ENCODE measurements at regions not wholly inside any gene's neighbourhood (a gene's known extent, or its start where the extent isn't known, plus 50 kb on each side); places are given as distances from the start of the nearest gene placed in this dataset.
"Not testable (repeated sequence)": the region's sequence is repeated elsewhere in the genome, so short reads cannot be mapped to it uniquely, and the experiment has no call there.

DNA sequence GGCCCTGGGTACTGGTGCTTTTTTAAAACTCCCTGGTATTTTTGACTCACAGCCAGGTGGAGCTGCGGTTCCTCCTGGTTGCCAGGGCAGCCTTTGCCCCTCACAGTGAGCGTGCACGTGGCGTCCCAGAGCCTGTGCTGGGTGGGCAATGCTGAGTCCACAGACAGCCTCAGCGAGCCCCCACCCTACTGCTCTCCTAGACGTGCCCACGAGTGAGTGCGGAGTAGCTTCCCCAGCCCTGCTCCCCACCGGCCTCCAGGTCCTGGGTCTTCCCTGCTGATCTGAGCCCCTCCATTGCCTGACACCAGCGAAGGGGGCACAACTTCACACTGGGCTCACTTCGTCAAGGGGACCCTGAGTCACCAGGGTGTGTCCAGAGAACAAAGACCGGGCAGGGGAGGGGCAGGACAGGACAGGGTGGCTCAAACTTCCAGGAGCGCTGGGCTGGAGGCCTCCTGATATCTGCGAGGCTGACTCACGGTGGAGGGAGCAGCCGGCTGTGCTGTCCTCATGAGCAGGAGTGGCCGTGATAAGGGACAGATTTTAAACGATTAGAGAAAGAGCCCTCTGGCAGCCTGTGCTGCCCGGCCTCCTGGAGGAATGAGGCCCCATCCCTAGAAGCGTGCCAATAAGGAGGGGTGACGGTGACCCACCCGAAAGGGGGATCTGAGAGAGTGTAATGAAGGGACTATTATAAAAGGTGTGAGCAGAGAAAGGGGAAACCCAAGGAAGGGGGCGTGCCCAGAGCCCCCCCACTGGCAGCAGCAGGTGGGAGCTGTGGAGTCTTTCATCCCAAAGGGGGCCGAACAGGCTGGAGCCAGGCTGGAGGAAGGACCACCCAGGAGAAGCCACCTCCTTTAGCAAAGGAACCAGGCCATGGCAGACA is 129.3 kb upstream of the FGF3 start:
- H3K4me3 ChIP-seq (ENCODE audit: low read depth, low read length): no peak overlapping the region

- no peak overlapping the region for H3K4me3 ChIP-seq (ENCODE audit: low read depth, low read length)
Measured at GRCh38 chr11:69949327-69949726, 128.8 kb upstream of the ANO1 start.

DNA sequence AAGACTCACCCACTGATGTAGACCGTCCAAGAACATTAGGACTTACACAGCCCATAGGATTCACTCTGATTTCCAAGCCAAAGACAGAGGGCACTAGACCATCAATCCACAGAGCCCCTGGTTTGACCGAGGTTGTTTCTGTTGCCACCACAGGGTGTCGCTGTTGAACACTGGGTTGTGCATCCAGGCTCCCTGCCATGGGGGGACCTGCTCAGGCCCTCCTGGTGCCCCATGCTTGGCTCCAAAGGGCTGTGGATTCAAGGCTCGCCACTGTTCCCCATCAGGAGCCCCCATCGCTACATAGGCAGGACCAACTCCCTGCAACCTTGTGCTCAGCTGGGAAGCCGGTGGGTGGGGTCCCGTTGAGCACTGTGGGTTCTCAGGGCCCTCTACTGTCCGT is 128.0 kb upstream of the ANO1 start:
- H3K4me3 ChIP-seq (ENCODE audit: low read depth, low read length): no peak overlapping the region

GRCh38 chr11:69950621-69951020 is 127.5 kb upstream of the ANO1 start:
- no peak overlapping the region for H3K4me3 ChIP-seq (ENCODE audit: low read depth, low read length)

DNA sequence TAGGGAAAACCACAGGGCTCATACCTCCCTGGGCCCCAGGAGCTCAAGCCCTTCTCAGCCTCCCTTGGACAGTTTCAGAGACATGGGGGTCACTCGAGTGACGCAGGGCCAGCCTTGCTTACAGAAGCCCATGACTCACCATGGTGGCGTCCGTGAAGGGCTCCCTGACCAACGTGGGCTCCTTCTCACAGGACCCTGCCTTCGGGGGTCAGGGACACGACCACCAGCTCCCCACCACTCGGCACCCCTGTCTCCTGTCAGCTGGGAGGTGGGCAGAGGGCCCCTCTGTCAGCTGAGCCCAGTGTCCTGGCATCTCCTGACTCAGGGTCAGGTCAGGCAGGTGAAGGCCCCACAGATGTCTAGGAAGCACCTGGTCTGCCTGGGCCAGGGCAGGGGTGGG is 126.3 kb upstream of the ANO1 start:
- no peak overlapping the region for H3K4me3 ChIP-seq (ENCODE audit: low read depth, low read length)

DNA sequence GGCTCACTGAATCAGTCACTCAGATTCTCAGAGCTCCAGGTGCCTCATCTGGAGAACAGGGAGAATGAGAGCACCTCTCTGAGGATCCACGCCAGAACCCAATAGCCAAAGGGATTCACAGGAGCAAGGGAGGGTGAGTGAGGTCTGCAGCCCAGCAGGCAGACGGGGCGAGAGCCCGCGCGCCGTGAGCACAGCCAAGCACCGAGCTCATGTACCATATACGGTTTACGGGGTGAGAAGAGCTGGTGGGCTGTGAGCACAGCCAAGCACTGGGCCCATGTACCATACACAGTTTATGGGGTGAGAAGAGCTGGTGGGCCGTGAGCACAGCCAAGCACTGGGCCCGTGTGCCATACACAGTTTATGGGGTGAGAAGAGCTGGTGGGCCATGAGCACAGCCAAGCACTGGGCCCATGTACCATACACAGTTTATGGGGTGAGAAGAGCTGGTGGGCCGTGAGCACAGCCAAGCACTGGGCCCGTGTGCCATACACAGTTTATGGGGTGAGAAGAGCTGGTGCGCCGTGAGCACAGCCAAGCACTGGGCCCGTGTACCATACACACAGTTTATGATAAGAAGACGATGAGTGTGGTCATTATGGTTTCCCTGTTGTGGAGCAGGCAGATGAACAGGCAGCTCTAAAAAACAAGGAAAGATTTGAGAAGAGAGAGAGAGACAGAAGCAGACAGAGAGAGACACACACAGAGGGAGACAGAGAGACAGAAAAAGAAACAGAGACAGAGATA is 125.7 kb upstream of the ANO1 start:
- H3K4me3 ChIP-seq (ENCODE audit: low read depth, low read length): not testable (repeated sequence)

- no peak overlapping the region for H3K4me3 ChIP-seq (ENCODE audit: low read depth, low read length)
Measured at GRCh38 chr11:69953356-69953755, 124.8 kb upstream of the ANO1 start.

DNA sequence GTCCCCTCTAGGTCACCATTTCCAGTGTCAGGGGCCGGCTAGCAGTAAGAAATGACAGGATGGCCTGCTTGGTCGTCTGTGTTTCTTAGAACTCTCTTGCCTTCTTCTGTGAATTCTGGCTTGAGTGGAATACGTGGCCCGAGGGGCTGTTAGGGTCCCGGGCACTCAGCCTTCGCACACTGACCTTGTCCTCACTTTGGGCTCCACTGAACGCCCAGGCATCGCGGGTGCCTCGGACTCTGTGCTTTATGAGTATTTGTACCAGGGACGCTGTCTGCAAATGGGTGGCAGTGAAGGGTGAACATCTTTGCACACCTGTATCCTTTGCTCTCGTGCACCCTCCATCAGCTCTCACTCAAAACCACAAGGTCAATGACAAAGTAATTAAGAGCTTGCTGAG is 123.4 kb upstream of the ANO1 start:
- H3K4me3 ChIP-seq (ENCODE audit: low read depth, low read length): no peak overlapping the region

GRCh38 chr11:69956669-69957190 is 121.4 kb upstream of the ANO1 start:
- H3K4me3 ChIP-seq (ENCODE audit: low read depth, low read length): no peak overlapping the region

DNA sequence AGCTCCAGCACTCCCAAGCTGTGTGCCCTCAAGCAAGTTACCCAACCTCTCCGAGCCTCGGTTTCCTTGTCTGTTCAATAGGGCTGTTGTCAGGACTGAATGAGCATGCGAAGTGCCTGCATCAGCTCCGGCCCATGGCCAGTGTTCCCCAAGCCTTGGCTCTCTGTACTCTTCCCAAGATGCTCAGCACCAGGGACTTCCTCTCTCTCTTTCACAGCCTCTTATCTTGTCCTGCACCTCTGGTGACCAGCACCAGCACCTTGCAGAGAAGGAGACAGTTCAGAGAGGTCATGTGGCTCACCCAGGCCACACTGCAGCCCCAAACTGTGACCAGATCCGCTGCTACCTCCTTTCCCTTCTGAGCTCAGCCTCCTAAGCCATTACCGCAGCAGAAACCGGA is 120.3 kb upstream of the ANO1 start:
- no peak overlapping the region for H3K4me3 ChIP-seq (ENCODE audit: low read depth, low read length)

DNA sequence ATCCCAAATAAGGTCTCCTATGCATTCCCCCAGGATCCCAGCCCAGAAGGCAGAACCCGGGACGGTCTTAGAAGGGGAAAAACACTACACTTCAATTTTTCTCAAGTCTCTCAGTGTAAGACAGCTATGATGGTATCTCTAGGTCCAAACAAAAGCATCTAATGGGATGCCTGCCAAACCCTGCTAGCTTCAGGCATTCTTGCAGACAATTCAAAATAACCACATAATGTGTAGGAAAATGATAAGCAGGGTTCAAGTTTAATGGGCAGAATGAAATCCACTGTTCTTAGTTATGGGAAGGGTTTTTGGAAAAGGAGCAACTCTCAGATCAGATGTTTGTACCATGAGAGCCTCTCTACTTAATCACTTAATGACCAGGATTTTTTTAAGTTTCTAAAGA is 119.8 kb upstream of the ANO1 start:
- H3K4me3 ChIP-seq (ENCODE audit: low read depth, low read length): no peak overlapping the region

GRCh38 chr11:69959461-69959860 is 118.7 kb upstream of the ANO1 start:
- no peak overlapping the region for H3K4me3 ChIP-seq (ENCODE audit: low read depth, low read length)

DNA sequence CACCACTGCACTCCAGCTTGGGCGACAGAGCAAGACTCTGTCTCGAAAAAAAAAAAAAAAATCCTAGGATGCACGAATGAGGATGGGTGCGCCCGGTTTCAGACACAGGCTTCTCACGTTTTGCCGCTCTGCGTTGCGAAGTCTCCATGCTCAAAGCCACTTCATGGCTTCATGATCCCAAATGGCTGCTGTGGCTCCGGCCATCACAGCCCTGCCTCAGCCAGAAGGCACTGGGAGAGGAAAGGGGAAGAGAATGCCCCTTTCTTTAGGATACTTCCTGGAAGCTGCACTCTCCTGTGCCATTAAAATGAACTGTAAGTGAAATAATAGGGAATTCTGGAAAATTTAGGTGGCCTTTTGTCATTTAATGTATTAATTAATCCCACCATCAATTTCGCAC is 116.4 kb upstream of the ANO1 start:
- H3K4me3 ChIP-seq (ENCODE audit: low read depth, low read length): no peak overlapping the region

- H3K4me3 ChIP-seq (ENCODE audit: low read depth, low read length): no peak overlapping the region
Measured at GRCh38 chr11:69962152-69962551, 116.0 kb upstream of the ANO1 start.

DNA sequence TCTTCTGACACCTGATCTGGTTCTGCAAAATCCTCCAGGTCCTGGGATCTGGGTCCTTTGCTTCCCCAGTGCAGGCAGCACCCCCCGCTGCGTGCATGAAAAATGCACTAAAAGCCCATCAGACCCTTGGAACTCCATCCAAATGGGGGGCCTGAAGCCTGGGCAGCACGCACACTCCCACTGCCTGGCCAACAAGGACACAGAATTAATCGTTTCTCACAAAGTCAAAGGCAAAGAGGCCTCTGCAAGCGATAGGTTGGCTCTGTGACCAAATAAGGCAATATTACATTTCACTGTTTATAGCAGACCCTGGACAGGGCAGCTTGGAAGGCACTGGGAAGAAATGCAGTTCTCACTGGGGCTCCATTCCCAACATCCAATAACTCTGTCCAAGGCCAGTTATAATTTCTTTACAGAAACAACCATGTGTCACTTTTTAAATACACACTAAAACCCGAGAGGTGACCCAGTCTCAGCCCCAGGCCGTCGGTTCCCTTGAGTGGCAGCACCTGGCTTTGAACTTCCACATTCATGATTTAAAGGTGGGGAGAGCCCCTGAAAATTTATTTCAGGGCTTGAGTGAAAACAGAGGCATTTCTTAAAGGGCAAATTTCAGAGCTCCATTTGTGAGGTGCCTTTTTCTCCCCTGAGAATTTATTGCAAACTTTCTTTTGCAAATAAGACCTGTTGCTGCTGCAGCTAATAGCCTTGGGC is 114.4 kb upstream of the ANO1 start:
- H3K4me3 ChIP-seq (ENCODE audit: low read depth, low read length): no peak overlapping the region

GRCh38 chr11:69964247-69964643 is 113.9 kb upstream of the ANO1 start:
- no peak overlapping the region for H3K4me3 ChIP-seq (ENCODE audit: low read depth, low read length)

- H3K4me3 ChIP-seq (ENCODE audit: low read depth, low read length): no peak overlapping the region
Measured at GRCh38 chr11:69965821-69966582, 112.1 kb upstream of the ANO1 start.

GRCh38 chr11:69966583-69966835 is 111.6 kb upstream of the ANO1 start:
- no peak overlapping the region for H3K4me3 ChIP-seq (ENCODE audit: low read depth, low read length)

GRCh38 chr11:69966910-69967483 is 111.1 kb upstream of the ANO1 start:
- H3K4me3 ChIP-seq (ENCODE audit: low read depth, low read length): no peak overlapping the region

GRCh38 chr11:69967484-69967883 is 110.6 kb upstream of the ANO1 start:
- H3K4me3 ChIP-seq (ENCODE audit: low read depth, low read length): no peak overlapping the region

Measured in iPS-11a (cell line).